ENCODE measurements at regions not wholly inside any gene's neighbourhood (a gene's known extent, or its start where the extent isn't known, plus 50 kb on each side); places are given as distances from the start of the nearest gene placed in this dataset.

DNA sequence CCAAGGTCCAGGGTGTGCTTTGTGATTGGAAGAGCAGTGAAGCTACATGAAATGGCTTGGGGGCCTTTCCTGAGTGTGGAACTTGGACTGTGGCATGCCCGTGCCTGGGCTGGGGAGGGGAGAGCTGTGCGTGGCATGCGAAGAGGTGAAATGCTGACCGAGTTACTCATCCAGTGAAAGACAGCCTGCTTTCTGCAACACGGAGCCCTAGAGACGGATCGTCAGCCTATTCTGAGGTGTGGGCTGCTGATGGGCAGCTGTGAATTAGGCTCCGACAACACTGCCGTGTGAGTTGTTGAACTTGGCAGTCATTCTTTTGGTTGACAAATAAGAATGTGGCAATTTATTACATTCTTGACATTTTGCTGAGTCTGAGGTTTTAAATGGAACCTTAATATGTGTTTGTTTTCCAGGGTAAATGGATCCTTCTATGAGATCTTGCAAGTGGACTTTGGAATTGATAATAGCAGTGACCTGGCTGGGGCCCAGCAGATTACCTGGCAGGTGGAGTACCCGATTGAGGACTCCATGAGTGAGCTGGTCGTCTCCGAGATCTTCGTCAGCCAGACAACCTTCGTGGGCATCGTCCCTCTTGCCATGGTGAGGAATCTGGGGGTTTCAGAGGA lies 453.9 kb downstream of the AACS start (continued):
- TF ChIP-seq, protein P1, sequence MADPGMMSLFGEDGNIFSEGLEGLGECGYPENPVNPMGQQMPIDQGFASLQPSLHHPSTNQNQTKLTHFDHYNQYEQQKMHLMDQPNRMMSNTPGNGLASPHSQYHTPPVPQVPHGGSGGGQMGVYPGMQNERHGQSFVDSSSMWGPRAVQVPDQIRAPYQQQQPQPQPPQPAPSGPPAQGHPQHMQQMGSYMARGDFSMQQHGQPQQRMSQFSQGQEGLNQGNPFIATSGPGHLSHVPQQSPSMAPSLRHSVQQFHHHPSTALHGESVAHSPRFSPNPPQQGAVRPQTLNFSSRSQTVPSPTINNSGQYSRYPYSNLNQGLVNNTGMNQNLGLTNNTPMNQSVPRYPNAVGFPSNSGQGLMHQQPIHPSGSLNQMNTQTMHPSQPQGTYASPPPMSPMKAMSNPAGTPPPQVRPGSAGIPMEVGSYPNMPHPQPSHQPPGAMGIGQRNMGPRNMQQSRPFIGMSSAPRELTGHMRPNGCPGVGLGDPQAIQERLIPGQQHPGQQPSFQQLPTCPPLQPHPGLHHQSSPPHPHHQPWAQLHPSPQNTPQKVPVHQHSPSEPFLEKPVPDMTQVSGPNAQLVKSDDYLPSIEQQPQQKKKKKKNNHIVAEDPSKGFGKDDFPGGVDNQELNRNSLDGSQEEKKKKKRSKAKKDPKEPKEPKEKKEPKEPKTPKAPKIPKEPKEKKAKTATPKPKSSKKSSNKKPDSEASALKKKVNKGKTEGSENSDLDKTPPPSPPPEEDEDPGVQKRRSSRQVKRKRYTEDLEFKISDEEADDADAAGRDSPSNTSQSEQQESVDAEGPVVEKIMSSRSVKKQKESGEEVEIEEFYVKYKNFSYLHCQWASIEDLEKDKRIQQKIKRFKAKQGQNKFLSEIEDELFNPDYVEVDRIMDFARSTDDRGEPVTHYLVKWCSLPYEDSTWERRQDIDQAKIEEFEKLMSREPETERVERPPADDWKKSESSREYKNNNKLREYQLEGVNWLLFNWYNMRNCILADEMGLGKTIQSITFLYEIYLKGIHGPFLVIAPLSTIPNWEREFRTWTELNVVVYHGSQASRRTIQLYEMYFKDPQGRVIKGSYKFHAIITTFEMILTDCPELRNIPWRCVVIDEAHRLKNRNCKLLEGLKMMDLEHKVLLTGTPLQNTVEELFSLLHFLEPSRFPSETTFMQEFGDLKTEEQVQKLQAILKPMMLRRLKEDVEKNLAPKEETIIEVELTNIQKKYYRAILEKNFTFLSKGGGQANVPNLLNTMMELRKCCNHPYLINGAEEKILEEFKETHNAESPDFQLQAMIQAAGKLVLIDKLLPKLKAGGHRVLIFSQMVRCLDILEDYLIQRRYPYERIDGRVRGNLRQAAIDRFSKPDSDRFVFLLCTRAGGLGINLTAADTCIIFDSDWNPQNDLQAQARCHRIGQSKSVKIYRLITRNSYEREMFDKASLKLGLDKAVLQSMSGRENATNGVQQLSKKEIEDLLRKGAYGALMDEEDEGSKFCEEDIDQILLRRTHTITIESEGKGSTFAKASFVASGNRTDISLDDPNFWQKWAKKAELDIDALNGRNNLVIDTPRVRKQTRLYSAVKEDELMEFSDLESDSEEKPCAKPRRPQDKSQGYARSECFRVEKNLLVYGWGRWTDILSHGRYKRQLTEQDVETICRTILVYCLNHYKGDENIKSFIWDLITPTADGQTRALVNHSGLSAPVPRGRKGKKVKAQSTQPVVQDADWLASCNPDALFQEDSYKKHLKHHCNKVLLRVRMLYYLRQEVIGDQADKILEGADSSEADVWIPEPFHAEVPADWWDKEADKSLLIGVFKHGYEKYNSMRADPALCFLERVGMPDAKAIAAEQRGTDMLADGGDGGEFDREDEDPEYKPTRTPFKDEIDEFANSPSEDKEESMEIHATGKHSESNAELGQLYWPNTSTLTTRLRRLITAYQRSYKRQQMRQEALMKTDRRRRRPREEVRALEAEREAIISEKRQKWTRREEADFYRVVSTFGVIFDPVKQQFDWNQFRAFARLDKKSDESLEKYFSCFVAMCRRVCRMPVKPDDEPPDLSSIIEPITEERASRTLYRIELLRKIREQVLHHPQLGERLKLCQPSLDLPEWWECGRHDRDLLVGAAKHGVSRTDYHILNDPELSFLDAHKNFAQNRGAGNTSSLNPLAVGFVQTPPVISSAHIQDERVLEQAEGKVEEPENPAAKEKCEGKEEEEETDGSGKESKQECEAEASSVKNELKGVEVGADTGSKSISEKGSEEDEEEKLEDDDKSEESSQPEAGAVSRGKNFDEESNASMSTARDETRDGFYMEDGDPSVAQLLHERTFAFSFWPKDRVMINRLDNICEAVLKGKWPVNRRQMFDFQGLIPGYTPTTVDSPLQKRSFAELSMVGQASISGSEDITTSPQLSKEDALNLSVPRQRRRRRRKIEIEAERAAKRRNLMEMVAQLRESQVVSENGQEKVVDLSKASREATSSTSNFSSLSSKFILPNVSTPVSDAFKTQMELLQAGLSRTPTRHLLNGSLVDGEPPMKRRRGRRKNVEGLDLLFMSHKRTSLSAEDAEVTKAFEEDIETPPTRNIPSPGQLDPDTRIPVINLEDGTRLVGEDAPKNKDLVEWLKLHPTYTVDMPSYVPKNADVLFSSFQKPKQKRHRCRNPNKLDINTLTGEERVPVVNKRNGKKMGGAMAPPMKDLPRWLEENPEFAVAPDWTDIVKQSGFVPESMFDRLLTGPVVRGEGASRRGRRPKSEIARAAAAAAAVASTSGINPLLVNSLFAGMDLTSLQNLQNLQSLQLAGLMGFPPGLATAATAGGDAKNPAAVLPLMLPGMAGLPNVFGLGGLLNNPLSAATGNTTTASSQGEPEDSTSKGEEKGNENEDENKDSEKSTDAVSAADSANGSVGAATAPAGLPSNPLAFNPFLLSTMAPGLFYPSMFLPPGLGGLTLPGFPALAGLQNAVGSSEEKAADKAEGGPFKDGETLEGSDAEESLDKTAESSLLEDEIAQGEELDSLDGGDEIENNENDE (IDR thresholded peaks at IDR 0.05; ENCODE audit: insufficient replicate concordance, low read length) = no peak
- no peak for TF ChIP-seq POU5F1 (IDR thresholded peaks at IDR 0.05; ENCODE audit: low read depth, low read length)
- TF ChIP-seq NANOG (IDR thresholded peaks at IDR 0.05; ENCODE audit: insufficient read depth, low read depth, low read length, poor library complexity, severe bottlenecking) = no peak
- TF ChIP-seq SRF (IDR thresholded peaks at IDR 0.05; ENCODE audit: low read depth, low read length) = no peak
- no peak for TF ChIP-seq MAFK (IDR thresholded peaks at IDR 0.05; ENCODE audit: low read depth, low read length)
